RWPE1 (cell line): ENCODE measurements at regions not wholly inside any gene's neighbourhood (a gene's known extent, or its start where the extent isn't known, plus 50 kb on each side); places are given as distances from the start of the nearest gene placed in this dataset.

Experiments used
- CTCF ChIA-PET: fragments of 350-600 bp; sonication (Branson Sonifier 250); formaldehyde crosslinking; extraction: SDS; loops from one replicate; lab custom pipeline; 2021; lab: Yijun Ruan, JAX
- POLR2A ChIA-PET: fragments of 400-600 bp; formaldehyde crosslinking; extraction: SDS; loops from one replicate; lab custom pipeline; 2020; ENCODE audit warnings: antibody characterized with exemption; ENCODE audit not compliant: low non-redundant PET; lab: Yijun Ruan, JAX
- DNase-seq: peaks from one replicate; pipeline ENCODE4 v3.0.0; 2012; ENCODE audit warnings: low spot score
- H3K27ac ChIP-seq: fragments of 450-650 bp; 2 replicates; pipeline ENCODE4 v1.5.1; 2017
- CTCF ChIP-seq: fragments of 450-650 bp; conservative IDR thresholded peaks from 2 replicates; pipeline ENCODE4 v1.5.1; 2017; ENCODE audit warnings: low read depth, mild to moderate bottlenecking

- CTCF ChIA-PET: interaction anchor here (0.6 kb wide), 2 partner anchors 12 to 35 kb away, joined by 3 read pairs; no protein-coding TSS in a partner anchor
- POLR2A ChIA-PET: no interaction called here
- no peak for TF ChIP-seq CTCF
- no peak overlapping the region for H3K27ac ChIP-seq
- no peak for DNase-seq
These were observed 1349.1 kb upstream of the ADGRB3 start for GRCh38 chr6:67285770-67286495.

- H3K27ac ChIP-seq: no peak overlapping the region
- no peak for DNase-seq
- ChIA-PET CTCF (no interaction called here), POLR2A (no interaction called here)
- TF ChIP-seq CTCF: no peak
These were observed 1357.8 kb upstream of the ADGRB3 start for GRCh38 chr6:67277312-67277711.

- no peak for DNase-seq
- no peak overlapping the region for H3K27ac ChIP-seq
- no peak for TF ChIP-seq CTCF
- CTCF ChIA-PET: interaction anchor here (0.6 kb wide), 2 partner anchors 76 to 163 kb away, joined by 3 to 4 read pairs; no protein-coding TSS in a partner anchor
- POLR2A ChIA-PET: no interaction called here
These were observed 1368.8 kb upstream of the ADGRB3 start for GRCh38 chr6:67265996-67266921.

GRCh38 chr6:67252663-67253062, 1382.4 kb upstream of the ADGRB3 start:
- DNase-seq: no peak

GRCh38 chr6:67248077-67248476, 1387.0 kb upstream of the ADGRB3 start:
- no peak for TF ChIP-seq CTCF
- ChIA-PET POLR2A (no interaction called here), CTCF (no interaction called here)

More at GRCh38 chr6:67252663-67253062, 1382.4 kb upstream of the ADGRB3 start:
- no peak for TF ChIP-seq CTCF
- ChIA-PET POLR2A (no interaction called here), CTCF (no interaction called here)
- H3K27ac ChIP-seq: no peak overlapping the region

GRCh38 chr6:67244037-67244436, 1391.0 kb upstream of the ADGRB3 start:
- ChIA-PET POLR2A (no interaction called here), CTCF (no interaction called here)
- no peak for TF ChIP-seq CTCF
- no peak for DNase-seq
- no peak overlapping the region for H3K27ac ChIP-seq

More at GRCh38 chr6:67248077-67248476, 1387.0 kb upstream of the ADGRB3 start:
- no peak overlapping the region for H3K27ac ChIP-seq
- no peak for DNase-seq
